GM23248 (cell line): ENCODE measurements at regions not wholly inside any gene's neighbourhood (a gene's known extent, or its start where the extent isn't known, plus 50 kb on each side); places are given as distances from the start of the nearest gene placed in this dataset.

Experiments used
- EZH2 ChIP-seq: fragments of 200-600 bp; sonication (generic); IDR thresholded peaks from 2 replicates; pipeline ENCODE4 v1.6.1; 2018; ENCODE audit warnings: antibody characterized with exemption, mild to moderate bottlenecking; ENCODE audit not compliant: insufficient read depth, poor library complexity, severe bottlenecking
- EZH2phosphoT487 ChIP-seq: fragments of 200-600 bp; sonication (generic); IDR thresholded peaks from 2 replicates; pipeline ENCODE4 v1.6.1; 2018; ENCODE audit warnings: antibody characterized with exemption, moderate library complexity, mild to moderate bottlenecking, low read depth; ENCODE audit not compliant: insufficient read depth

- TF ChIP-seq EZH2 (no peak), EZH2phosphoT487 (no peak)
Observed at GRCh38 chrX:69022430-69022829, 142.8 kb downstream of the PJA1 start.
